Neuronal stem cell (in vitro differentiated cells): ENCODE measurements at regions not wholly inside any gene's neighbourhood (a gene's known extent, or its start where the extent isn't known, plus 50 kb on each side); places are given as distances from the start of the nearest gene placed in this dataset.
"Not testable (repeated sequence)": the region's sequence is repeated elsewhere in the genome, so short reads cannot be mapped to it uniquely, and the experiment has no call there.

Experiments
- DNase-seq: peaks from one replicate; pipeline ENCODE4 v3.0.0-alpha.2; 2013; ENCODE audit warnings: low spot score
- H2AFZ ChIP-seq: one replicate; pipeline ENCODE4 v1.6.1; 2013; ENCODE audit warnings: mild to moderate bottlenecking, low read length, inconsistent platforms
- H2AK5ac ChIP-seq: 2 replicates; pipeline ENCODE4 v1.6.1; 2013; ENCODE audit warnings: low read depth, mild to moderate bottlenecking, inconsistent platforms, low read length, moderate library complexity, mixed read lengths
- H2BK120ac ChIP-seq: 2 replicates; pipeline ENCODE4 v1.6.1; 2013; ENCODE audit warnings: low read depth, mild to moderate bottlenecking, inconsistent platforms, low read length, moderate library complexity, mixed read lengths
- H2BK12ac ChIP-seq: one replicate; pipeline ENCODE4 v1.6.1; 2013; ENCODE audit warnings: low read length, inconsistent platforms
- H2BK15ac ChIP-seq: 2 replicates; pipeline ENCODE4 v1.6.1; 2013; ENCODE audit warnings: mild to moderate bottlenecking, low read length, inconsistent platforms, mixed read lengths
- H2BK5ac ChIP-seq: one replicate; pipeline ENCODE4 v1.6.1; 2013; ENCODE audit warnings: inconsistent platforms, mild to moderate bottlenecking, low read length, moderate library complexity
- H3K14ac ChIP-seq: one replicate; pipeline ENCODE4 v1.6.1; 2013; ENCODE audit warnings: low read length, inconsistent platforms
- H3K18ac ChIP-seq: 2 replicates; pipeline ENCODE4 v1.6.1; 2013; ENCODE audit warnings: low read length, inconsistent platforms
- H3K23ac ChIP-seq: 2 replicates; pipeline ENCODE4 v1.6.1; 2013; ENCODE audit warnings: low read depth, mild to moderate bottlenecking, mixed read lengths, low read length, inconsistent platforms; ENCODE audit not compliant: poor library complexity
- H3K27ac ChIP-seq: replicated peaks from 3 replicates; pipeline ENCODE4 v1.5.1; 2013; ENCODE audit warnings: low read length, inconsistent platforms
- H3K27me3 ChIP-seq, 3 experiments: 2 replicates each; pipeline ENCODE4 v1.6.1; 2013; ENCODE audit warnings: low read length in 3 of 3, mild to moderate bottlenecking in 2 of 3, inconsistent platforms in 1 of 3, low read depth in 1 of 3, mixed read lengths in 1 of 3, moderate library complexity in 1 of 3; ENCODE audit not compliant: control insufficient read depth in 3 of 3, insufficient read depth in 3 of 3
- H3K36me3 ChIP-seq, 2 donors: replicated peaks in 1 of 2; 2 replicates each; pipeline ENCODE4 v1.6.1; 2013; ENCODE audit warnings: low read length in 2 of 2; ENCODE audit not compliant: control insufficient read depth in 2 of 2, insufficient read depth in 2 of 2
- H3K4ac ChIP-seq: 2 replicates; pipeline ENCODE4 v1.6.1; 2013; ENCODE audit warnings: inconsistent platforms, mild to moderate bottlenecking, low read length, moderate library complexity
- H3K4me1 ChIP-seq, 2 donors: 1 replicate in 1 of 2; 2 replicates in 1 of 2; pipeline ENCODE4 v1.6.1; 2013; ENCODE audit warnings: low read length in 2 of 2, low read depth in 1 of 2; ENCODE audit not compliant: control insufficient read depth in 2 of 2, insufficient read depth in 1 of 2
- H3K4me2 ChIP-seq: one replicate; pipeline ENCODE4 v1.6.1; 2013; ENCODE audit warnings: mild to moderate bottlenecking, low read length, inconsistent platforms; ENCODE audit not compliant: insufficient read depth, poor library complexity, severe bottlenecking
- H3K4me3 ChIP-seq, 2 donors: 2 replicates each; pipeline ENCODE4 v1.5.1; 2013; ENCODE audit warnings: low read length in 2 of 2, mild to moderate bottlenecking in 2 of 2, inconsistent platforms in 1 of 2, moderate library complexity in 1 of 2
- H3K79me1 ChIP-seq: one replicate; pipeline ENCODE4 v1.6.1; 2013; ENCODE audit warnings: low read depth, mild to moderate bottlenecking, inconsistent platforms, low read length, moderate library complexity
- H3K9ac ChIP-seq: one replicate; pipeline ENCODE4 v1.6.1; 2013; ENCODE audit warnings: mild to moderate bottlenecking, low read depth, low read length, inconsistent platforms; ENCODE audit not compliant: poor library complexity
- H3K9me3 ChIP-seq, 2 donors: replicated peaks in 1 of 2; 2 replicates each; pipeline versions ENCODE3 to v1.6.1; 2013; ENCODE audit warnings: low read length in 2 of 2, mild to moderate bottlenecking in 2 of 2, inconsistent platforms in 1 of 2, low read depth in 1 of 2, mixed read lengths in 1 of 2, moderate library complexity in 1 of 2; ENCODE audit not compliant: control insufficient read depth in 2 of 2, insufficient read depth in 1 of 2
- H4K8ac ChIP-seq: one replicate; pipeline ENCODE4 v1.6.1; 2013; ENCODE audit warnings: low read depth, mild to moderate bottlenecking, inconsistent platforms, low read length, moderate library complexity
- H4K91ac ChIP-seq: one replicate; pipeline ENCODE4 v1.6.1; 2013; ENCODE audit warnings: low read length, low read depth, mild to moderate bottlenecking, inconsistent platforms; ENCODE audit not compliant: poor library complexity
- WGBS, 2 donors: extraction: QIAGEN DNeasy Blood & Tissue Kit; methylation state at CpG; one replicate each; pipeline ENCODE4 v1.1.7; 2013; ENCODE audit warnings: missing lambda C conversion rate in 2 of 2, mixed read lengths in 1 of 2; ENCODE audit not compliant: insufficient read length in 2 of 2, insufficient replicate concordance in 1 of 2; ENCODE audit errors: extremely low coverage in 2 of 2; 5-methylcytosine and 5-hydroxymethylcytosine counted together

DNA sequence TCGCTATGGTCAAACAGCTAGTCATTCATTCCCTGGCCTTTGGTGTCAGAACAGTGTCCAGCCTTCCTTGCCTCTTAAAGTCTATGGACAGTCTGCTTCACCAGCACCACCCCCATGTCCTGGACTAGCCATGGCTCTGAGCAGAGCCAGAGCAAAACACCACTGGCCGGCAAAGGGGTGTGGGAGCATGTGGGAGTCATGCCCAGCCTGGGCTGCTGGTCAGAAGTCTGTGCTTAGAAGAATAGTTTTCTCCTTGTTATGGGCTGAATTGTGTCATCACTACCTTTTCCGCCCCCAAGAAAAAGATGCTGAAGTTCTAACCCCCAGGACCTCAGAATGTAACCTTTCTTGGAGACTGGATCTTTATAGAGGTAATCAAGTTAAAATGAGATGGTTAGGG is 132.9 kb upstream of the LPP start:
- Histone ChIP-seq H3K23ac (no peak overlapping the region), H3K27ac (no peak overlapping the region), H3K4ac (no peak overlapping the region), H2AK5ac (no peak overlapping the region), H3K4me1 (peaks cover 0 to 2% of the 10 kb centered on the region in 2 donors), H2BK120ac (no peak overlapping the region), H4K91ac (no peak overlapping the region), H2BK15ac (no peak overlapping the region), H3K79me1 (no peaks in the 10 kb centered on the region), H3K36me3 (no peaks in the 10 kb centered on the region), H3K9me3 (no peaks in the 10 kb centered on the region), H3K27me3 (peaks cover 0 to 3% (median 0%) of the 10 kb centered on the region in 3 experiments), H2BK5ac (no peak overlapping the region), H2BK12ac (no peak overlapping the region), H2AFZ (no peak overlapping the region), H3K14ac (no peak overlapping the region), H4K8ac (no peak overlapping the region), H3K9ac (no peak overlapping the region), H3K4me2 (no peak overlapping the region), H3K18ac (no peak overlapping the region), H3K4me3 (no peak overlapping the region)
- no CpG with 5 or more reads among the region's 3 CpGs for WGBS, 2 donors
- no peak for DNase-seq

DNA sequence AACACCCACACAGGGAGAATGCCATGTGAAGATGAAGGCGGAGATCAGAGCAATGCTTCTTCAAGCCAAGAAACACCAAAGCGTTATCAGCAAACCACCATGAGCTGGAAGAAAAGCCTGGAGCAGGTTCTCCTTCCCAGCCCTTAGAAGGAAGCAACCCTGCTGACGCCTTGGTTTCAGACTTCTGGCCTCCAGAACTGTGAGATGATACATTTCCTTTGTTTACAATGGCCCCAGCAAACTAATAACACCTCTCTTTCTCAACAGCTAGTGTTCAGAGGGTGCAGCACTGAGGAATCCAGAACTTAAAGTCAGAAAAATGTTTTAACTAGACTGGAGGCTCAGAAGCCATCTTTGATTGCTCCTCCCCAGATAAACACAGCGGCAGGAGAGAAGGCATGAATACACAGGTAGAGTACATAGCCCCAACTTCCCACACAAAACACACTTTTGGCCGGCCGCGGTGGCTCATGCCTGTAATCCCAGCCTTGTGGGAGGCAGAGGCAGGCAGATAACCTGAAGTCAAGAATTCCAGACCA is 132.4 kb upstream of the LPP start:
- no peak overlapping the region for H3K9ac ChIP-seq
- H3K4me2 ChIP-seq: no peak overlapping the region
- no peaks in the 10 kb centered on the region for H3K4me1 ChIP-seq
- H3K4me3 ChIP-seq: no peak overlapping the region
- H2BK15ac ChIP-seq: no peak overlapping the region
- no peak overlapping the region for H3K27ac ChIP-seq
- no peak overlapping the region for H2AK5ac ChIP-seq
- no peak overlapping the region for H3K14ac ChIP-seq
- H3K36me3 ChIP-seq: no peaks in the 10 kb centered on the region
- no CpG with 5 or more reads among the region's 7 CpGs for WGBS, 2 donors
- no peak overlapping the region for H2BK5ac ChIP-seq
- no peak overlapping the region for H2AFZ ChIP-seq
- H3K79me1 ChIP-seq: no peaks in the 10 kb centered on the region
- H3K4ac ChIP-seq: no peak overlapping the region
- no peak overlapping the region for H2BK120ac ChIP-seq
- H3K23ac ChIP-seq: no peak overlapping the region
- peaks cover 0 to 3% (median 0%) of the 10 kb centered on the region in 3 experiments for H3K27me3 ChIP-seq
- no peak overlapping the region for H3K18ac ChIP-seq
- no peak overlapping the region for H4K8ac ChIP-seq
- no peak overlapping the region for H4K91ac ChIP-seq
- H2BK12ac ChIP-seq: no peak overlapping the region
- DNase-seq: no peak
- H3K9me3 ChIP-seq: no peaks in the 10 kb centered on the region

DNA sequence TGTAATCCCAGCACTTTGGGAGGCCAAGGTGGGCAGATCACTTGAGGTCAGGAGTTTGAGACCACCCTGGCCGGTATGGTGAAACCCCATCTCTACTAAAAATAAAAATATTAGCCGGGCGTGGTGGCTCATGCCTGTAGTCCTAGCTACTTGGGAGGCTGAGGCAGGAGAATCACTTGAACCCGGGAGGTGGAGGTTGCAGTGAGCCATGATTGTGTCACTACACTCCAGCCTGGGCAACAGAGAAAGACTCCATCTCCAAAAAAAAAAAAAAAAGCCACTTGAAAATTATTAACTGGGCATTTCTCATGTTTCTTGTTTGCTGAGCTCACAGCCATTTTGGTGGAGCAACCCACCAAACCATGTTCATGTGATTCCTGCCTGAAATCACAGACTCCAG is 131.1 kb upstream of the LPP start:
- not testable (repeated sequence) for H3K4ac ChIP-seq, H3K14ac ChIP-seq, H3K27ac ChIP-seq, H3K18ac ChIP-seq, H2BK120ac ChIP-seq, H3K9ac ChIP-seq, H2BK5ac ChIP-seq, H3K4me2 ChIP-seq, H4K91ac ChIP-seq, H3K79me1 ChIP-seq, H2BK12ac ChIP-seq, H2AK5ac ChIP-seq, H3K4me3 ChIP-seq, H3K23ac ChIP-seq, H3K36me3 ChIP-seq, H3K27me3 ChIP-seq, H2BK15ac ChIP-seq, H4K8ac ChIP-seq, H3K4me1 ChIP-seq, H2AFZ ChIP-seq, H3K9me3 ChIP-seq, DNase-seq
- no CpG with 5 or more reads among the region's 4 CpGs for WGBS, 2 donors

DNA sequence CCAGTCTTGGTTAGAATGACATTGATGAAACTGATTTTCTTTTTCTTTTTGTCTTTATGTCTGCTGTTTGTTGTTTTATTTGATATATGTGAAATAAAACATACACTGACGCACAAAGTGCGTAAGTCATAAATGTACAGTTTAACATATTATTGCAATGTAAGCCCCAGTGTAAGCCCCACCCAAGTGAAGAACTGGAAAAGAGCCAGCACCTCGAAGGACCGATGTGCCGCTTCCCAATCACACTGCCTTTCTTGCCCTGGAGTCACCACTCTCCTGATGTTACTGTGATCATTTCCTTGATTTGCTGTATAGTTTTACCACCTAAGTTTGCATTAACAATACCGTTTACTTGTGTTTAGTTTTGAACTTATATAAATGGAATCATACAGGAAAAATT is 128.4 kb upstream of the LPP start:
- no peak overlapping the region for H2BK5ac ChIP-seq
- H3K79me1 ChIP-seq: no peaks in the 10 kb centered on the region
- H3K14ac ChIP-seq: no peak overlapping the region
- no peak overlapping the region for H2AK5ac ChIP-seq
- H3K4me1 ChIP-seq: no peaks in the 10 kb centered on the region
- H2BK120ac ChIP-seq: no peak overlapping the region
- no peak for DNase-seq
- no peaks in the 10 kb centered on the region for H3K27me3 ChIP-seq
- H3K4me2 ChIP-seq: no peak overlapping the region
- no peak overlapping the region for H3K9ac ChIP-seq
- H3K4ac ChIP-seq: no peak overlapping the region
- WGBS, 2 donors: no CpG with 5 or more reads among the region's 6 CpGs
- H4K8ac ChIP-seq: no peak overlapping the region
- H2AFZ ChIP-seq: no peak overlapping the region
- no peak overlapping the region for H3K18ac ChIP-seq
- no peak overlapping the region for H3K4me3 ChIP-seq
- no peaks in the 10 kb centered on the region for H3K9me3 ChIP-seq
- no peak overlapping the region for H3K23ac ChIP-seq
- H3K27ac ChIP-seq: no peak overlapping the region
- no peak overlapping the region for H4K91ac ChIP-seq
- H3K36me3 ChIP-seq: no peaks in the 10 kb centered on the region
- H2BK12ac ChIP-seq: no peak overlapping the region
- no peak overlapping the region for H2BK15ac ChIP-seq
